ENCODE measurements at regions not wholly inside any gene's neighbourhood (a gene's known extent, or its start where the extent isn't known, plus 50 kb on each side); places are given as distances from the start of the nearest gene placed in this dataset.
"Not testable (repeated sequence)": the region's sequence is repeated elsewhere in the genome, so short reads cannot be mapped to it uniquely, and the experiment has no call there.

DNA sequence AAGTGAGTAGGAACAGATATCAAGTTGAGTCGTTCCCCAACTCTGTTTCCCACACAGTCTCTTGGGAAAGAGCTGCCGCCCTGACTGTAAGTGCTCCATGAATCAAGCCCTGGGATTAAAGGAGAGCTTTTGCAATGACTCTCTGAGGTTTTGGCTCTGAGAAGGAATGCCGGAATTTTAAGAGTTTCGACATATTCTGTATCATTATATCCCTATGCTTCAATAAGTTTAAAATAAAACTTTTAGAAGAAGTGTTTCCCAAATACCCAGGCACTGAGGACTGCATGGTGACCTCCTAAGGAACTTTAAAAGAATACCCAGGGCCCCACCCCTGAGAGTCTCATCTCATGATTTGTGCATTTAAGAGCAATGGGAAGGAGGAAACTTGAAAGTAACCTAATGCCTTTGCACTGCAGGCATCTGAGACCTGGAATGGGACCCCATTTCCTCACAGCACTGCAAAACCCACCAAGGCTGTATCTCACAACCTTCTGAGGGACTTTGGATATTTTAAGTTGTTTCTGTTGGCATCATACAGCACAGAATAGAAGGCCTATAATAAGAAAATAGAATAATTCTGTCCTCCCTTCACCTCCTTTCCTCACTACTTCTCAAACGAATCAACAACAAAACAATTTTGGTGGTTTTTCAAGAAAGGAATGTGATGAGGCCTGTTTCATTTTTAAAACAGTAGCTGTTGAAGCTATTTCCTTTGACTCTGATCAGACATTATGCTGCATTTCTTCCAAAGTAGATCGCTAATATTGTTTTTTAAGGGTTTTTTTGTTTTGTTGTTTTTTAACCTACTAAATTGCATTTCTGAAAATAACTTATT is 121.2 kb downstream of the GASK1B start:
- DNase-seq (ENCODE audit: low spot score), result no peak

DNA sequence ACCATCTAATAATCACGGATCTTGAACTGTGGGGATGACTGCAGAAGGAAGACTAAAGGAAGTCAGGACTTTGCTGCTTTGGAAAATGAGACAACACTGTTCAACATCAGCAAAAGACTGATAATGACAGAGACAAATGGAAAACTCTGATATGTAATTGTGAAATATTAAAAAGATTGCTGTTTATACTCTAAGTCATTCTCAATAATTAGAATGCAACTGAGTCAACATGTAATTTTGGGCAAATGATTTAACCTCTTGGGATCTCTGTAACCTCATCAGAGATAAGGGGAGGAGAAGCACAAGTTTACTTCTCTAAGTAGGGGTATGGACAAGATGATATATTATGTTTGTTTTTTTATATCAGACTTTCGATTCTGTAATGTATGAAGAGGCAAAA is 121.9 kb downstream of the GASK1B start:
- no peak for DNase-seq (ENCODE audit: low spot score)

DNA sequence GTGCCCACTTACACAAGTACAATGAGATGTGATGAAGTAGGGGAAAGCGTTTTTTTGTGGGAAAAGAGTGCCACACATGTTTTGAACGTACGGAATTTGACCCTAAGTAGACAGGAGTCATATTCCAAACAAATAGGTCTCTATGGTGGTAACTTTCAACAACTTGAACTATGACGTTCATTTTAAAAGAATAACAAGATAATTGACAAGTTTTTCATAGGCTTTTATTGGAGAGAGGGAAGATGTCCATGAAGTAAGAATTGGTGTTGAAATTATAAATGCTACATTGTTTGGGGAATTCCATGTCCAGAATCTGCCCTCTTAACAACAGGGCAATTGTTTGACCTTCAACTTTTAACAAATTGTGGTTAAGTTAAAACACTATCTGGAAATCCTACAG is 126.5 kb downstream of the GASK1B start:
- no peak for DNase-seq (ENCODE audit: low spot score)

DNA sequence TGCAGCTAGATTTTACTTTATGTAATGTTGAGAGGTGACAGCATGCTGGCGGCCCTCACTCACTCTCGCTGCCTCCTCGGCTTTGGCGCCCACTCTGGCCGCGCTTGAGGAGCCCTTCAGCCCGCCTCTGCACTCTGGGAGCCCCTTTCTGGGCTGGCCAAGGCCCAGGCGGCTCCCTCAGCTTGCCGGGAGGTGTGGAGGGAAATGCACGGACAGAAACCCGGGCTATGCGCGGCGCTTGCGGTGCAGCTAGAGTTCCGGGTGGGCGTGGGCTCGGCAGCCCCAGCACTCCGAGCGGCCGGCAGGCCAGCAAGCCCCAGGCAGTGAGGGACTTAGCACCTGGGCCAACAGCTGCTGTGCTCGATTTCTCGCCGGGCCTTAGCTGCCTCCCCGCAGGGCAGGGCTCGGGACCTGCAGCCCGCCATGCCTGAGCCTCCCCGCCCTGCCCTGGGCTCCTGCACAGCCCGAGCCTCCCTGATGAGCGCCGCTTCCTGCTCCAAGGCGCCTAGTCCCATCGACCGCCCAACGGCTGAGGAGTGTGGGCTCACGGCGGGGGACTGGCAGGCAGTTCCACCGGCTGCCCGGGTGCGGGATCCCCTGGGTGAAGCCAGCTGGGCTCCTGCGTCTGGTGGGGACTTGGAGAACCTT is 128.7 kb downstream of the GASK1B start:
- no peak for DNase-seq (ENCODE audit: low spot score)

DNA sequence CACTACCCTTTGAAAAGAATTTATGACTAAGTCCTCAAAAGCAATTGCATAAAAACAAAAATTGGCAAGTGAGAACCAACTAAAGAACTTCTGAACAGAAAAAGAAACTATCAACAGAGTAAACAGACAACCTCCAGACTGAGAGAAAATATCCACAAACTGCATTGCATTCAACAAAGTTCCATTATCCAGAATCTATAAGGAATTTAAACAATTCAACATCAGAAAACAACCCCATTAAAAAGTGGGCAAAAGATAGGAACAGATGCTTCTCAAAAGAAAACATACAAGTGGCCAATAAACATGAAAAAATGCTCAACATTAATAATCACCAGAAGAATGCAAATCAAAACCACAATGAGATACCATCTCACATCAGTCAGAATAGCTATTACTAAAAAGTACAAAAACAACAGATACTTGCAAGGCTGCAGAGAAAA is 130.2 kb downstream of the GASK1B start:
- no peak for DNase-seq (ENCODE audit: low spot score)

DNA sequence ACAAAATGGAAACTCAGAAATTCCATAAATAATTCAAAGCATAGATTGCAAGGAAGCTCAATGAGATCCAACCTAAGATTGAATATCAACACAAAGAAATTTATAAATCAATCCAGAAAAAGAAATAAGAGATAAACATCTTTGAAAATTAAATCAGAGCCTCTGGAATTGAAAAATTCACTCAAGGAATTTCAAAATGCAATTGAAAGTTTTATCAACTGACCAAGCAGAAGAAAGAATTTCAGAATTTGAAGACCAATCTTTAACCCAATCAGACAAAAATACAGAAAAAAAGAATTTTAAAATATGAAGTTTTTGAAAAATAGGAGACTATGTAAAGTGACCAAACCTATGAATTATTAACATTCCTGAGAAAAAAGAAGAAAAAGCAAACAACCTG is 134.1 kb downstream of the GASK1B start:
- DNase-seq (ENCODE audit: low spot score), result no peak

DNA sequence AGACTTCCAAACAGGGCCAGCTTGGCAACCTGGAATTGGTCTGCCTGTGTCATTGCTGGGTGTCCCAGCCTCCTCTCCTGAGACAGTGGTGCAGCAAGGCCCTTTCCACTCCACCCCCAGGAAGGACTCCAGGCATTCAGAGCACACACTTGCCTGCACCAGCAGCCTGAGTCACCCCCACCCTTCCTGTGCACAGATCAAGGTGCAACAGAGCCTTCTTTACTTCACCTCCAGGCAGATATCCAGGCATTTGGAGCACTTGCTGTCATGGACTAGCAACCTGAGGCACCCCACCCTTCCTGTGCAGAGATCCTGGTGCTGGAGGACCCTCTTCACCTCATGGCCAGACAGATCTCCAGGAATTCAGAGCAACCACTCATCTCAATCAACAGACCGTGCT is 135.8 kb downstream of the GASK1B start:
- no peak for DNase-seq (ENCODE audit: low spot score)

DNA sequence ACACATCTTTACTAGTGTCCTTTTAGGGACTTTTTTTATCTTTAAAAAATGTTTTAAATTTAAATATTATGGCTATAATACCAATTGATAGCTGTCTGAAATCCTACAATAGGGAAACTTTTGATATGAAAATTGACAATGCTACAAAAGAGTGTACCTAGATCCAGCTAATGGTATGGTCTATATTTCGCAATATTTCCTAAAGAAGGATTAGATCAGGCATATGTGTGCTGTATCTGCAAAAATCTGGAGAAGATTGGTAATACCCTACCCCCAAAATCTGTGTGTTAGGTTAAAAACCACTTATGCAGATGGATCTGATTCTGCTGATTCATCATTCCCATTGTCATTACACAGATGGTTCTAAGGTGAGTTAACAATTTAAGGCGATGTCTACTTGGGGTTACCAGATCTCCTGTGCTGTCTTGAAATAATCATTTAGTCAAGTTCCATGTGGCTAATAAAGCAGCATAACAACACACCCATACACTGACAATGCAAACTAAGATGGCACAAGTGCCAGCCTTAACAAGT is 137.1 kb downstream of the GASK1B start:
- no peak for DNase-seq (ENCODE audit: low spot score)

DNA sequence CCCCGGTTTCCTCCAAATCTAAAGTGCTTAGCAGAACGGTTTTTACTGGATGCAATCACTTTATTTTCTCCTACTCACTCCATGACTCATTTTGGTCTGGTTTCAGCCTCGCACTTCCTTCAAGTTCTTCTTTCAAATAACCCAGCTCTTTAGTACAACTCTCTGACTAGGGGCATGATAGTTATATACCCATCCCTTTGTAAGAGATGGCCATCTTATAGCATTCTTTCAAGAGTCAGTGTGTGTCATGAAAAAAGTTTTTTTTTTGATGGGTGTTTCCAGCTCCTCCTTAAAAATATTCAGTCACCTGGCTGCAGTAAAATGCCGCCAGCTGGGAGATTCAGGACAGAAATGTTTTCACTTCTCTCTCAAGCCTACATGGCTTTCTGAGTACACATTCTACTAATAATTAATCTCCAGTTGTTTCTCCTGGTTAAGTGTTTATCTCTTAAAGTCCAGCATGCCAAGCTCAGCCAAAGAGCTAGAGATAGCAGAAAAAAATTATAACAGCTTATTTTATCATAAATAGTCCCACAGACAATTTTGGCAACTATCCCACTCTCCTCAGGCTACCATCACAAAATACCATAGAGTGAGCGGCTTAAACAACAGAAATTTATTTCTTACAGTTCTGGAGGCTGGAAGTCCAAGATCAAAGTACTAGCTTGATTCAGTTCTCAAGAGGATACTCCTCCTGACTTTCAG is 139.3 kb downstream of the GASK1B start:
- no peak for DNase-seq (ENCODE audit: low spot score)

DNA sequence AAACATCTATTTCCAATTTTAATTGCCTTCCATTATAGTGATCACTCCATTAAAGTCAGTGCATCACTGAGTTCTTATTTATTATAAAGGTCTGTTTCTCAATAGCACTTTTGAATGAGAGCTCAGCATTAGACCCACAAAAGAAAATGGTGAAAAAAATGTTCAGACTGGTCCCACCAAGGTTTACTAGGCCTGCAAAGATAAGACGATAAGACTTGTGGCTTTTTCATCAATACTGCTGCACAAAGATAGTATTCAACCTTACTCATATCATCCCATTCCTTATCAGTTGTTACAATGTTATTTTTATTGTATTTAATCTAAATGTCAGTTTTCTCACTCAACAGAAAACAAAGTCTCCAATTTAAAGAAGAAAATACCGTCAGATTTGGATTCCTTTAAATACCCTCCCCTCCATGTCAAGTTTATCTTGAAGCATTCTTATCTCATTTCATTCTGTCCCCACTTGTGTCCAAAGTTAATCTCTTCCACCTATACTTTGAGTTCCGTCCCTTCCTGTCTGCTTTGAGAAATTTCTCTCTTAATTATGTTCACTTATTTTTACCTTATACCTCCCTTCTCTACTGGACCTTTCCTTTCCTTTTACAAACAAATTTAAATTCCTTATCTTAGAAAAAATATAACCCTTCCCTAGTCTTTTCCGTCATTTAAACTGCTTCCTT is 140.0 kb downstream of the GASK1B start:
- DNase-seq (ENCODE audit: low spot score), result no peak

DNA sequence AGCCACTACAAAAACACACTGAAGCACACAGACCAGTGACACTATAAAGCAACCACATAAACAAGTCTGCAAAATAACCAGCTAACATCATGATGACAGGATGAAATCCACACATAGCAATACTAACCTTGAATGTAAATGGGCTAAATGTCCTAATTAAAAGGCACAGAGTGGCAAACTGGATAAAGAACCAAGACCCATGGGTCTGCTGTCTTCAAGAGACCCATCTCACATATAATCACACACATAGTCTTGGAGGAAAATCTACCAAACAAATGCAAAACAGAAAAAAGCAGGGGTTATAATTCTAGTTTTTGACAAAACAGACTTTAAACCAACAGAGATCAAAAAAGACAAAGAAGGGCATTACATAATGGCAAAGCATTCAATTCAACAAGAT is 144.4 kb downstream of the GASK1B start:
- DNase-seq (ENCODE audit: low spot score), result not testable (repeated sequence)

DNA sequence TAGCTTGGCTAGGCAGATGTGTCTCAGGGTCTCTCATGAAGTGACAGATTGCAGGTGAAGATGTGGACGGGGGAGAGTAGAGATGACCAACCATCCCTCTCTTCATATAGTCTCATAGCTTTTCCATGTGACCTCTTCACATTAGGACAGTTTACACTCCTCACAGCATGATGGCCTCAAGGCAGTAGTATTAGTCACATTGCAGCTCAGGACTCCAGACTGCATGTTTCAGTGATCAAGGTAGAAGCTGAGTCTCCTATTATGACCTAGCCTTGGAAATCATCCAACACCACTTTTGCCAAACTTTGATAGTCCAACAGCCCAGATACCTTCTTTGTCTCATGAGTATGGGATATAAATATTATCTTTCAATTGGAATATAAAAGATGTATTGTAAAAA is 147.7 kb downstream of the GASK1B start:
- no peak for DNase-seq (ENCODE audit: low spot score)

DNA sequence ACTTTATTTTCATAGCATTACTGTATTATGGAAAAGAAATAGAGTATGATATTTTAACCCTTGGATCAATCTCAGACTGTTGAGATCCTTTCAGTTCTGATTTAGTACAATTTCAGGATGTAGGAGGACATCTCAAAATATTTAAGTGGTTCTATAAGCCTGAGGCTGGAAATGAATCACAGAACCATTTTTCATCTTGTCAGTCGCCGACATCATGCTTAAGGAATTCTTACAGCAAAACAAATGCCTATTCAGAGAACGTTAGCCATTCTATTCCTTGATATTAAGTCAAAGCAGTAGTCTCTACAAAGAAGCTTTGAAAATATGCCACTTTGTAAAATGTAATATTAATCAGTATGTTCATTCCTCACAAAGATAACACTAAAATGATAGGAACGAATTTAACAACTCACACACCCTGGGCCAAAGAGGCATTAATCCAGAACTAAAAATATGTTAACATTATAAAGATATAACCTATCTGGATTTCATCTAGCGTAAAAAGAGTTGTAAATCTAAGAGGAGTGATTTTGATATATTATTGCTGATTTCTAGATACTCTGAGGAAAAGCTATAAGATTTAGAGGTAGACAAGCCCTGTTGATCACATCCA is 152.0 kb downstream of the GASK1B start:
- no peak for DNase-seq (ENCODE audit: low spot score)

DNA sequence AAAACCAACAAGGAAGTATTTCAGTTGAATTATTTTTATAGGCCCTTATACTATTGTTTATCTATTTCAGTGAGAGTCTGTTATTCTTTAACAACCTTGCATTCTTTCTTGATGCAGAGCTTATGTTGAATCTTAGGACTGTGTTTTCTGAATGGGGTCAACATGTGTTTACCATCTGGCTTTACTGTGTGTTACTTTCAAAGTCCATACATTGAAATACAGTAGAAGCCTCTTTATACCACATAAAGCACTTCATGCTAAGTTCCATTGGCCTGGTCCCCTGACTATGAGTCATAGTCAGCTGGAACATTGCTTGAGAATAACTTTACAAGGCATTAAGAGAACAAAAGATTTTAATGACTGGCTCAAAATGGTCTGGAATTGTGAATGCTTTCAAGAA is 152.6 kb downstream of the GASK1B start:
- no peak for DNase-seq (ENCODE audit: low spot score)

DNA sequence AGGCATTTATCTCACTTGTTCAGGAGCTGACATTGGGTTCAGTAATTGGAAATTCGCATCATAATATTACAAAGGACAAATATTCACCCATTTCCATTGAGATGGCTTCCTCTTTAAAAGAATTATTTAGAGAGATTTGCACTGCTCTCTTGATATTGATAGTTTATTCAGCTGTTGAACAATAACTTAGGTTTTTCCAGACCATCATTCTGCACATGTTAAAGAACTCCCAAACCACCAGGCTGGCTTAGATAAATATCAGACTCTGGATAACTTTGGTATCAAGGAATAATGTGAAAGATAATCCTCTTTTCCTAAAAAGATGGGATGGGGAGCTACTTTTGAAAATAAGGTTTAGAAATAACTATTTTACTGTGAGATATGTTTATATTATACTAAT is 154.0 kb downstream of the GASK1B start:
- no peak for DNase-seq (ENCODE audit: low spot score)

DNA sequence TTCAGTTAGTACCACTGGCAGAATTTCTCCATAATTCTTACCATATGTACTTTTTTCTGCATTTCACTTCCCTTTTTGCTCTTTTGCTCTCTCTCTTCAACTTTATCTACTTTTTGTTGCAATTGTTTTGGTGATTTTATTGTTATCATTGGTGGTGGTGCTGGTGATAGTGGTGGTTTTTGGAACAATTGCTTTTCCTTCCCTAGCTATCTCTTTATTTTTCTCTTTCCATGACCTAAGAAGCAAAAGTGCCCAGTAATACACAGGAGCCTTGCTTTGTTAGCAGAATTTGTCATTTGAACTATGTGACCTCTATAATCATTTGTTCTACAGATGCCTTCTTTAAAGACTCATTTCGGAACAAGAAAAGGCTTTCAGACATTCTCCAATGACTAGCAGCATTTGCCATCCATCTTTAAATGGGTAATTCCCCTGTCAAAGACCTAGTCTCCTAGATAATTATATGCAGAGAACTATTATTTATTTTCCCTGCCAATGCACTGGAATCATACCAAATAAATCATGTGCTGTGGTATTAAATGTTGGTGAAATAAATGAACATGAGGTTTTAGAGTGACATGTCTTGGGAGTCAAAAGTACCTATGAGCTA is 154.5 kb downstream of the GASK1B start:
- no peak for DNase-seq (ENCODE audit: low spot score)

DNA sequence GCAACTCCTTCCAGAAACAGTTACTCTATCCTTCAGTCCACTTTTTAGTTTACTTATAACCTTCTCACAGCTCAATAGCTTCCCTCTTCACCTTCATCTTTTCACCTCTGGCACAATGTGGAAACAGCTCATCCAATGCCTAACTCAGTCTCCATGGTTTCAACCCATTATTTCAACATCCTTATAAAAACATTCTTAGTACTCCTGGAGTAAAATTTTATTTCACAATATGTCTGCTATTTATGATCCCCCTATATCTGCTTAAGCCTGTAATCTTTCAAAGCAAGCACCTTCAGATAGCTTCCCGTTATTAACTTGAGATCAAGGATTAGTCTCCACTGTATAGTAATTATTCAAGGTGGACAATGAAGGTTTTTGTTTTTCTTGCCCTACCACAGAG is 156.3 kb downstream of the GASK1B start:
- DNase-seq (ENCODE audit: low spot score), result no peak

DNA sequence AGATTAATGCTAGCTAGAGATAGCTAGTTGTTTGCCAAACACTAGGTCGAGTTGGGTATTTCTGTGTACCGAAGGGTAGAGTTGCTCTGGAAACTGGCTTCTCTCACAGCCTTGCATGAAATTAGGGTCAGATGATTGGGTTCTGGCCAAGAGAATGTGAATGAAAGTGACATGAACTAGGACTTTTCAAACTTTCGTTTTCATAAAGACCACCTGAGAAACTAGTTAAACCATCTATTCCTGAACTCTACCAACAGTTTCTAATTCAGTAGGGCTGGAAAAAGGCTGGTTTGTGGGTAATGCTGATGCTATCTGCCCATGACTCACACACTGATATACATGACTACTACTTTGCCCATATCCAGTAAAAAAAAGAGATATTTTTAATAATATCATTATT is 157.6 kb downstream of the GASK1B start:
- no peak for DNase-seq (ENCODE audit: low spot score)

DNA sequence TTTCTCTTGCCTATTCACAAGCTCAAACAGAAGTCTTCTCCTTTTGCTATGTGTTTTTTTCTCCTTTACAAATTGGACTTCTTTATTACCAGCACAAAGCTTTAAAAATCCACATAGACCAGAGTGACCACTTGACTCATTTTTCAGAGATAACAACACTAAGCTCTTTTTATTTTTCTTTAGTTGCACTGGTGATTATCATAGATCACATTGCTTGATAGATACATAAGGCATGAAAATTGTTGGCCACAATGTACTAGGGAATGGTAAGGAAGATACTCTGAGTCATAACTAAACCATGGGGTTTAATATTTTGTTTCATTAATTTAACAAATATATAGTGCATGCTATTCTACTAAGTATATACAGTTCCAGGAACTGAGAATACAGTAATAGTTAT is 159.0 kb downstream of the GASK1B start:
- no peak for DNase-seq (ENCODE audit: low spot score)

DNA sequence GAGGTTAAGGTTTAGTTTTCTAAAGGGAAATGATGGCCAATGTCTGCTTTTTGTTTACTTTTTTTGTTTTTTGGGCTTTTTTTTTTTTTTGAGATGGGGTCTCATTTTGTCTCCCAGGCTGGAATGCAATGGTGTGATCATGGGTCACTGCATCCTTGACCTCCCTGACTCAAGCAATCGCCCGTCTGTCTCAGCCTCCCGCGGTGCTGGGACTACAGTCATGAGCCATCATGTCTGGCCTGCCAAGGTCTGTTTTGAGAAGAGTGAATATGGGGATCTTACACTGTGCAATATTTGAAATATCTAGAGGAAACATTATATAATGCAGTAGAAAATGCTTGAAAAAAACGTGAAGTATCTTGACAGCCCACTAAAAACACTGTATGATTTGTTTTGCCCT is 162.5 kb downstream of the GASK1B start:
- no peak for DNase-seq (ENCODE audit: low spot score)

DNA sequence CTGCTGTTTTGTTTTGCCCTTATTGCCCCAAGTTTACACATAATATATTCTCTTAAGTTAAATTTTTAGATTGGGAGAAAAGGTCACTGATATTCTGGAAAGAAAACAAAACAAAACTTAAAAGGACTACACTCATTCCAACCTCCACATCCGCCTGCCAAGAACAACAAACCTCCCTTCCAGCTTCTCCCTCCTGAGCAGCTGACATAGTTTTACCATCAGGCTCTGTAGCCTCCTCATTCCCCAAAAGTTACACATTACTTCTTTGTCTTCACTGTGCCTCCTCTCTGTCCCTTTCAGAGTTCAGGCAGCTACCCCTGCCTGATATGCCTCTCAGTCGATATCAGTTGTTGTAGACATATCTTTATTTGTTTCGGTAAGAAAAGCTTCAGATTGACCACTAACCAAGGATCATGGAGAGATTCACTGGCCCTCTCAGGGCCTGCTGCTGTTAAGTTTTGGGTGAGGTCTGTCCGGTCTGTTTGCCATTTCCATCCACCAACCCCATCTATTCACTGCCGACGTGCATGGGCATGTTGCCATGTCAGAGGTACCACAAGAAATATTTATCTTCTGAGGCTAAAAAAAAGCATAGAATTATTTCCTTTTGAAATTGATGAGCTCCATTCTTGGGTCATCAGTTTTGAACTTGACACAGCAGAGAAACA is 164.1 kb downstream of the GASK1B start:
- no peak for DNase-seq (ENCODE audit: low spot score)
